ENCODE measurements at regions not wholly inside any gene's neighbourhood (a gene's known extent, or its start where the extent isn't known, plus 50 kb on each side); places are given as distances from the start of the nearest gene placed in this dataset.

DNA sequence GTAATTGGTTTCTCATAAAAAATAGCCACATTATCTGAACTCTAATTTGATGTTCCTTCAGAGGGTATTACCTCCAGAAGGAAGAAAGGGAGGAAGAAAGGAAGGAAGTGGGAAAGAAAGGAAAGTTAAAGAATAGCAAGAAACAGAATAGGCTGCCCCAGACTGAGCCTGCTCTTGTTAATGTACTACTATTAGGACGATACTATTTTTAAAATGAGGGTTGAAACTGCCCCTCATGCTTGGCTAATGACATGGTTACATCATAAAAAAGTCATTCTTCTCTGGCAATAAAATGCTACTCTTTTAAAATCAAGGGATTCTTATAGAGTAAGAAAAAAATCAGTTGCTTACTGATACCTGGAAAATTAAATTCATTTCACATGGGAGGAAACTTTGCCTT is 253.0 kb downstream of the KTN1 start:
- Mint-ChIP-seq H3K9me3 (no peaks in the 10 kb centered on the region), H3K4me3 (no peak overlapping the region)
- 80 to 90% methylated on average over 1 of the region's 1 CpG for WGBS, 2 experiments (ENCODE audit: insufficient coverage in 1 of 2, insufficient read length in 1 of 2)

DNA sequence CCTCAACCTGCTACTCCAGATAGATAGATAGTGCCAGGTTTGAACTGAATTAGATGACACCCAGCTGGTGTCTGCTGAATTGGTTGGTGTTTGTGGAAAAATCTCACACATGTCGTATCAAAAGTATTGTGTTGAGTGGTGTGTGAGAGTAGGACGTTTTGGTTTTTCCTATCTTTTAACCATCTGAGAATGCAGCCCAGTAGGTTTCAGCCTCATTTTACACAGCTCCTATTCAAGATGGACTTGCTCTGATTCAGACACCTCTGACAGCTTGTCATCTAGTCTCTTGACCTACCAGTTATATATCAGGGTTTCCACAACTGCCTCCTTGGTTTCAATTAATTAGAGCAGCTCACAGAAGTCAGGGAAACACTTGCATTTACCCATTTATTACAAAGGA is 254.4 kb downstream of the KTN1 start:
- Histone ChIP-seq H3K4me1 (ENCODE audit: control insufficient read depth, insufficient read depth, low read length) (no peaks in the 10 kb centered on the region), H3K4me3 (ENCODE audit: low read length) (no peak overlapping the region), H3K36me3 (ENCODE audit: control insufficient read depth, insufficient read depth, low read length) (no peaks in the 10 kb centered on the region), H3K27me3 (ENCODE audit: control insufficient read depth, insufficient read depth, low read length, poor library complexity, severe bottlenecking) (no peaks in the 10 kb centered on the region), H3K9ac (ENCODE audit: extremely low read depth, low read length, poor library complexity, severe bottlenecking) (no peak overlapping the region), H3K9me3 (ENCODE audit: control insufficient read depth, low read length) (no peaks in the 10 kb centered on the region), H3K27ac (ENCODE audit: low read depth, low read length) (no peak overlapping the region)
- H3K36me3 Mint-ChIP-seq (ENCODE audit: low read depth), result no peaks in the 10 kb centered on the region
- no peaks in the 10 kb centered on the region for H3K4me1 Mint-ChIP-seq
- H3K27ac Mint-ChIP-seq, result no peak overlapping the region
- 86 to 100% methylated on average over 1 to 2 of the region's 2 CpGs for WGBS, 2 experiments (ENCODE audit: insufficient coverage in 1 of 2, insufficient read length in 1 of 2)
- no peaks in the 10 kb centered on the region for H3K27me3 Mint-ChIP-seq (ENCODE audit: insufficient read depth)
- DNase-seq, result no peak
- TF ChIP-seq, protein P1, sequence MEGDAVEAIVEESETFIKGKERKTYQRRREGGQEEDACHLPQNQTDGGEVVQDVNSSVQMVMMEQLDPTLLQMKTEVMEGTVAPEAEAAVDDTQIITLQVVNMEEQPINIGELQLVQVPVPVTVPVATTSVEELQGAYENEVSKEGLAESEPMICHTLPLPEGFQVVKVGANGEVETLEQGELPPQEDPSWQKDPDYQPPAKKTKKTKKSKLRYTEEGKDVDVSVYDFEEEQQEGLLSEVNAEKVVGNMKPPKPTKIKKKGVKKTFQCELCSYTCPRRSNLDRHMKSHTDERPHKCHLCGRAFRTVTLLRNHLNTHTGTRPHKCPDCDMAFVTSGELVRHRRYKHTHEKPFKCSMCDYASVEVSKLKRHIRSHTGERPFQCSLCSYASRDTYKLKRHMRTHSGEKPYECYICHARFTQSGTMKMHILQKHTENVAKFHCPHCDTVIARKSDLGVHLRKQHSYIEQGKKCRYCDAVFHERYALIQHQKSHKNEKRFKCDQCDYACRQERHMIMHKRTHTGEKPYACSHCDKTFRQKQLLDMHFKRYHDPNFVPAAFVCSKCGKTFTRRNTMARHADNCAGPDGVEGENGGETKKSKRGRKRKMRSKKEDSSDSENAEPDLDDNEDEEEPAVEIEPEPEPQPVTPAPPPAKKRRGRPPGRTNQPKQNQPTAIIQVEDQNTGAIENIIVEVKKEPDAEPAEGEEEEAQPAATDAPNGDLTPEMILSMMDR (conservative IDR thresholded peaks at IDR 0.05), result no peak
- no peak overlapping the region for H3K4me3 Mint-ChIP-seq
- peaks cover 6% of the 10 kb centered on the region for H3K9me3 Mint-ChIP-seq

More for the DNA sequence above, 253.0 kb downstream of the KTN1 start:
- H3K27me3 Mint-ChIP-seq (ENCODE audit: insufficient read depth), result no peaks in the 10 kb centered on the region
- H3K9me3 ChIP-seq (ENCODE audit: control insufficient read depth, low read length), result no peaks in the 10 kb centered on the region
- TF ChIP-seq, protein P1 (conservative IDR thresholded peaks at IDR 0.05), result no peak
- H3K36me3 Mint-ChIP-seq (ENCODE audit: low read depth), result no peaks in the 10 kb centered on the region
- no peak overlapping the region for H3K4me3 ChIP-seq (ENCODE audit: low read length)
- H3K27ac Mint-ChIP-seq, result no peak overlapping the region
- H3K27ac ChIP-seq (ENCODE audit: low read depth, low read length), result no peak overlapping the region
- H3K4me1 Mint-ChIP-seq, result no peaks in the 10 kb centered on the region
- no peaks in the 10 kb centered on the region for H3K4me1 ChIP-seq (ENCODE audit: control insufficient read depth, insufficient read depth, low read length)
- H3K36me3 ChIP-seq (ENCODE audit: control insufficient read depth, insufficient read depth, low read length), result no peaks in the 10 kb centered on the region
- DNase-seq, result no peak
- no peak overlapping the region for H3K9ac ChIP-seq (ENCODE audit: extremely low read depth, low read length, poor library complexity, severe bottlenecking)
- no peaks in the 10 kb centered on the region for H3K27me3 ChIP-seq (ENCODE audit: control insufficient read depth, insufficient read depth, low read length, poor library complexity, severe bottlenecking)

DNA sequence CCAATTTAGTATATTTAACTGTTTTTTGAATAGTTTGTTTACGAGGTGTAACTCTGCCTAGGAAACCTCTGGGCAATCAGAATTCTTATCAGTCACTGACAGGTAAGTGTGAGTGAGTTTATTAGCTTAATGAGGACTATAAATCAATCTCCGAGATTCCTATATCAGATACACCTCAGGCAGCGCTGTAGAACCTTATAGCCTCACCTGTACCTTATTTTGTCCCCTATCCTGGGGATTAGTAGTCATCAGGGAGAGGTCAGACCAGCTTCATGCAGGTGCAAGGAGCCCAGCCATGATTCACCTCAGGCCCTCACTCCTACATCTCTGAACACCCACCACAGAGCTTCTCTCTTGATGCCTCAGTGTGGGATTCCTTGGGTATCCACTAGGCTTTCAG is 256.0 kb downstream of the KTN1 start:
- Mint-ChIP-seq H3K4me3 (no peak overlapping the region), H3K4me1 (no peaks in the 10 kb centered on the region), H3K27ac (no peak overlapping the region), H3K27me3 (ENCODE audit: insufficient read depth) (no peaks in the 10 kb centered on the region), H3K9me3 (peaks cover 12% of the 10 kb centered on the region), H3K36me3 (ENCODE audit: low read depth) (no peaks in the 10 kb centered on the region)
- Histone ChIP-seq H3K4me1 (ENCODE audit: control insufficient read depth, insufficient read depth, low read length) (no peaks in the 10 kb centered on the region), H3K27ac (ENCODE audit: low read depth, low read length) (no peak overlapping the region), H3K9ac (ENCODE audit: extremely low read depth, low read length, poor library complexity, severe bottlenecking) (no peak overlapping the region), H3K36me3 (ENCODE audit: control insufficient read depth, insufficient read depth, low read length) (no peaks in the 10 kb centered on the region), H3K27me3 (ENCODE audit: control insufficient read depth, insufficient read depth, low read length, poor library complexity, severe bottlenecking) (no peaks in the 10 kb centered on the region), H3K9me3 (ENCODE audit: control insufficient read depth, low read length) (no peaks in the 10 kb centered on the region), H3K4me3 (ENCODE audit: low read length) (no peak overlapping the region)
- TF ChIP-seq, protein P1 (conservative IDR thresholded peaks at IDR 0.05), result no peak
- DNase-seq, result no peak
- WGBS, 2 experiments (ENCODE audit: insufficient coverage in 1 of 2, insufficient read length in 1 of 2), result 83 to 100% methylated on average over 1 to 3 of the region's 3 CpGs
